ENCODE measurements at regions not wholly inside any gene's neighbourhood (a gene's known extent, or its start where the extent isn't known, plus 50 kb on each side); places are given as distances from the start of the nearest gene placed in this dataset.

DNA sequence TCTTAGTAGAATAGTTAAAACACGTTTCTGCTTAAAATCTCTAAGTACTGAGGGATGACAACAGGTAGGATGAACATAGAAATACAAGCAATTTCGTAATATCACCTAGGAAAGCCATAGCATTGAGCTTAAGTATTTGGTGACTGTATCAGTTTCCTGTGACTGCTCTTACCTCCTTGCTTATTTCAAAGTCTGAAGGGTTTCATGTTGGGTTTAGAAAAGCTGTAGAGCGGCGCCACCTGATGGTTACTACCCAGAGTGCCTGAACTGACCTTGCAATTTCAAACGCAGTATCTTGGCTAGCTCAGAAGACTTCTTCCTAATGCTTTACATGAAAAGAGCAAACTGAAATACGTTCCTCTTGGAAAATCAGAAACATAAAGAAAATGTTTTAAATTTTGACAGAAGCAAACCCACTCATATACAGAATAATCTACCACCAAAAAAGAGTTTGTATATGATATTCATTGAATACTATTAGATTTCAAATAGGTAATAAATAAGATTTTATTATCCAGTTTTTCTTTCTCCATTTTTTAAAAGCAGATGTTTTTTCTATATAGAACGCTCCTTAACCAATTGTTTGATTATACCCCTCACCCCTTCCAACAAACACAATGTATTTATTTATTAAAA is 82.3 kb upstream of the RIPOR2 start:
- Histone ChIP-seq H2BK12ac (ENCODE audit: insufficient read length, low read depth, low read length) (no peak overlapping the region), H4K20me1 (ENCODE audit: control insufficient read depth, insufficient read depth, insufficient read length) (no peaks in the 10 kb centered on the region), H3K14ac (ENCODE audit: insufficient read depth, low read length) (no peak overlapping the region), H3K4me2 (ENCODE audit: insufficient read depth, insufficient read length, low read length) (no peak overlapping the region), H4K91ac (ENCODE audit: insufficient read length, low read depth, low read length) (no peak overlapping the region), H2AK5ac (ENCODE audit: insufficient read length, low read length) (no peak overlapping the region), H3T11ph (ENCODE audit: low read length) (no peak overlapping the region), H3K4ac (ENCODE audit: low read depth, low read length) (no peak overlapping the region), H2BK5ac (ENCODE audit: insufficient read length, low read length) (no peak overlapping the region), H3K23ac (ENCODE audit: insufficient read length, low read depth, low read length) (no peak overlapping the region), H2BK120ac (ENCODE audit: low read depth, low read length, poor library complexity, severe bottlenecking) (no peak overlapping the region), H3K79me1 (ENCODE audit: insufficient read depth, low read depth, low read length, poor library complexity, severe bottlenecking) (no peaks in the 10 kb centered on the region), H3K27me3 (ENCODE audit: insufficient read depth, low read length) (no peaks in the 10 kb centered on the region), H3K27ac (ENCODE audit: insufficient read length, low read depth, low read length) (peak overlapping the region; percentile 33), H4K5ac (ENCODE audit: insufficient read length, low read depth, low read length) (no peak overlapping the region), H3K4me1 (ENCODE audit: insufficient read depth, low read length) (no peaks in the 10 kb centered on the region; the same call in 1 of the 2 replicates), H3K79me2 (ENCODE audit: insufficient read depth, low read length) (no peaks in the 10 kb centered on the region), H3K18ac (ENCODE audit: insufficient read length, low read depth, low read length) (no peak overlapping the region), H3K56ac (ENCODE audit: insufficient read length, low read depth, low read length) (no peak overlapping the region), H2BK20ac (ENCODE audit: low read depth, low read length, poor library complexity, severe bottlenecking) (no peak overlapping the region), H2AFZ (ENCODE audit: low read length) (no peak overlapping the region), H3K23me2 (ENCODE audit: insufficient read length, low read depth, low read length, poor library complexity, severe bottlenecking) (no peaks in the 10 kb centered on the region), H3K9ac (ENCODE audit: extremely low read depth, insufficient read length, low read length) (no peak overlapping the region), H3K9me3 (ENCODE audit: control insufficient read depth, low read depth, low read length) (no peaks in the 10 kb centered on the region), H4K8ac (replicated peaks; ENCODE audit: insufficient read length, low read depth, low read length) (no peak overlapping the region), H2BK15ac (ENCODE audit: low read depth, low read length) (no peak overlapping the region)
- TF ChIP-seq CTCF (conservative IDR thresholded peaks at IDR 0.05), result peak; percentile 96
- Mint-ChIP-seq H3K27me3 (ENCODE audit: low read depth) (no peaks in the 10 kb centered on the region), H3K27ac (no peak overlapping the region), H3K4me1 (peaks cover 21 to 27% of the 10 kb centered on the region in 2 experiments), H3K36me3 (ENCODE audit: insufficient read depth in 1 of 3, low read depth in 3 of 3) (no peaks in the 10 kb centered on the region), H3K9me3 (no peaks in the 10 kb centered on the region; a peak in 1 of 5 replicates), H3K4me3 (no peak overlapping the region)
- peak; percentile 81 for DNase-seq
- no CpG with 5 or more reads among the region's 7 CpGs for WGBS (ENCODE audit: extremely low coverage, insufficient read length, low lambda C conversion rate)

Measured in H9 (cell line).